ENCODE measurements at regions not wholly inside any gene's neighbourhood (a gene's known extent, or its start where the extent isn't known, plus 50 kb on each side); places are given as distances from the start of the nearest gene placed in this dataset.

- TF ChIP-seq POLR2A (IDR thresholded peaks at IDR 0.05; ENCODE audit: low read depth, low read length) (no peak), TAF1 (IDR thresholded peaks at IDR 0.05; ENCODE audit: borderline replicate concordance, low read depth, low read length) (no peak), POLR2AphosphoS5 (IDR thresholded peaks at IDR 0.05; ENCODE audit: low read depth, low read length) (no peak)
- no peak for DNase-seq (ENCODE audit: insufficient read length)
- no peak for FAIRE-seq
Observed at GRCh38 chr4:123827511-123827910, 430.9 kb downstream of the SPRY1 start.

GRCh38 chr4:123830930-123831329 is 434.3 kb downstream of the SPRY1 start:
- no peak for FAIRE-seq
- no peak for TF ChIP-seq POLR2A (IDR thresholded peaks at IDR 0.05; ENCODE audit: low read depth, low read length)
- no peak for TF ChIP-seq TAF1 (IDR thresholded peaks at IDR 0.05; ENCODE audit: borderline replicate concordance, low read depth, low read length)
- TF ChIP-seq POLR2AphosphoS5 (IDR thresholded peaks at IDR 0.05; ENCODE audit: low read depth, low read length), result no peak

DNA sequence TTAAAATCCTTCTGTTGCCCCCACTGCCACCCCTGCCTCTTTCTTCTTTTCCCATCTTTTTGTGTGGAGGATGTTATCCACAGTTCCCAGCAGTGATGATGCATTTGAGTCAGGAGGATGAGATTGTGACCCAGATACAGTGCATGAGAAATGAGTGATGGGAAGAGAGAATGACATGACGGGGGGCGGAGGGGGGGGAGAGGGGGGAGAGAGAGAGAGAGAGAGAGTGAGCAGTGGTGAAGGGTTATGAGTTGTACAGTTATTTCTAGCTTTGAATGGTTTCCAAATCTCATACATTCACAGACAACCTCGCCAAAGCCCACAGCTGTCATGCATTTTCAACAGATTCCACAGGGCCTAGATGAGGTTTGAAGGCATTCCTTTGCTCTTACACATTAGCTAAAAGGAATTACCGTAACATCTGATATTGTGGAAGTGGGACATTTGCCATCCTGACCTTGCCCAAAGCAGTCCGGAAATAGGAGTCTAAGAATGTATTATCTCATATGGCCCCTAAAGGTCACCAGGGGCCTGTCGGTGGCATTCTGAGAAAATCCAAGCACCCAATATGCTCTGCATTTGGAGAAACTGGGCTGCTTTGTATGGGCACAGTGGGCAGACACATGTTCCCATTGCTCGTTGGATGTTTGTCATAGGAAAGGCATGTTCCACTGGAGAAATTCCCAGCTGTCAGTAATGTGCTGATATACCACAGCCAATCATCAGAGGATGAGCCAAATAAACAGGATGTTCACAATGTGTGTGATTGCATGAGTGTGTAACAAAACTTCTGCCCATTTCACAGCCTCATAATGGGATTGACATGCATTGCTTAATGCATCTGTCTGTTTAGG is 435.8 kb downstream of the SPRY1 start:
- DNase-seq (ENCODE audit: insufficient read length) (no peak), FAIRE-seq (no peak)
- TF ChIP-seq POLR2AphosphoS5 (IDR thresholded peaks at IDR 0.05; ENCODE audit: low read depth, low read length), result no peak
- TF ChIP-seq TAF1 (IDR thresholded peaks at IDR 0.05; ENCODE audit: borderline replicate concordance, low read depth, low read length), result no peak
- TF ChIP-seq POLR2A (IDR thresholded peaks at IDR 0.05; ENCODE audit: low read depth, low read length), result no peak

More at GRCh38 chr4:123830930-123831329, 434.3 kb downstream of the SPRY1 start:
- no peak for DNase-seq (ENCODE audit: insufficient read length)

GRCh38 chr4:123833171-123833643 is 436.6 kb downstream of the SPRY1 start:
- DNase-seq (ENCODE audit: insufficient read length) (no peak), FAIRE-seq (no peak)
- no peak for TF ChIP-seq TAF1 (IDR thresholded peaks at IDR 0.05; ENCODE audit: borderline replicate concordance, low read depth, low read length)
- TF ChIP-seq POLR2AphosphoS5 (IDR thresholded peaks at IDR 0.05; ENCODE audit: low read depth, low read length), result no peak
- no peak for TF ChIP-seq POLR2A (IDR thresholded peaks at IDR 0.05; ENCODE audit: low read depth, low read length)

DNA sequence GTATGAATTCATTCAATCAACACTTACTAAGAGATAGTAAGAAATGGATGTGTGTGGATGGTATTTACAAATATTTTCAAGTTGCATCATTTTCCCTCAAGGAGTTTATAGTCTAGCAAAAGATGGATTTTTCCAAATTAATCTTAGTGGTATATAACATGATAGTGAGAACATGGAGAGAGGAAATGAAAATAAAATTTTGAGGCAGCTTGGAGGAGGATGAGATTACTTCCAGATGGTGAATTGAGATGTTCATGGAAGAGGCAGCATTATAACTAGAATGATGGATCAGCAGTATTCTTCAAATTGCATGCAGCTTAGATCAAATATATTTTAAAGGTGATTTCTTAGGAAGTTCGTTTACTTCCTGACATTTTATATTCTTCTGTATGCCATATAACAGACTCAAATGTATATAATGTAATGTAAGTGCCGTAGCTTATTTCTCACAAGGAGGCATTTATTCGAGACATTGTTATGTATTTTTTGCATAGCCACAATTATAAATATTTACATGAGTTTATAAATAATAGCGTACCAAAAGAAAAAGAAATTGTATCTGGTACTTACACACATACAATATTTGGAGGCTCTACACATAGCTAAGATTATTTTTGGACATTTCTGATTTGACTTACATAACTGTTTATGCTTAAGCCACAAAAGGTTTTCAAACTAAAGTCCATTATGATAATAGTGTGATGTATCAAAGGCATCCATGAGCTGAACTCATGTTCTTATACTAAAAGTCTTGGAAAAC is 439.4 kb downstream of the SPRY1 start:
- TF ChIP-seq POLR2A (IDR thresholded peaks at IDR 0.05; ENCODE audit: low read depth, low read length), result no peak
- TF ChIP-seq POLR2AphosphoS5 (IDR thresholded peaks at IDR 0.05; ENCODE audit: low read depth, low read length), result no peak
- no peak for TF ChIP-seq TAF1 (IDR thresholded peaks at IDR 0.05; ENCODE audit: borderline replicate concordance, low read depth, low read length)
- DNase-seq (ENCODE audit: insufficient read length), result no peak
- FAIRE-seq, result no peak

DNA sequence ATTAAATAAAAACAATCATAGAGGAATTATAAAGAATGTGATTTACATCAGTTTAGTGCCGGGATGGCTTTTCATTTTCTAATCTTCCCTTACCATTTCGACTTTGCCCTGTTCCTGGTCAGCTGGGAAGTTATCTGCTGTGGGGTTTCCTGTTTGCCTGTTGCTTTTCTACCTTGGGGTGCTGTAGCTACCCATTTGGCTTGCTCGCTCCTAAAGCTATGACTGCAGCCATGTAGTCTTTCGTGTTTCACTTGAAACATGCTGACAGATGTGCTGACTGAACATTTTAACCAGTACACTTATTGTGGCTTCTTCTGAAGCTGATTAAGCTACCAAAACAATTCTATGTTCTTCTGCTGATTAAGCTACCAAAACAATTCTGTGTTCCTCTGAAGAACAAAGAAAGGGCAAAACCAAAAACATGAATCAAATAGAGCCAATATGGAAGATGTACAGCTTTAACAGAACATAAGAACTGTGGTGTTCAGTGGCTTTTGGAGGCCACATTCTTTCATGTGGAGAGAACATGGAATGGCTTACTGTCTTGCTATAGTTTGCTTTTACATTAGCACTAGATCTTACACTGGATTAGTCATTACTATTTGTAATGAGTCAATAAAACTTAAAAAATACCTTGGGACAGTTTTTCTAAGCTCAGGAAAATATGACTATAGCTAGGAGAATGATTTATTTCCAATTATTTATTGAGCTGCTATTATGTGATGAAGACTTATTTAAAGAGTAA is 440.4 kb downstream of the SPRY1 start:
- FAIRE-seq, result no peak
- no peak for TF ChIP-seq TAF1 (IDR thresholded peaks at IDR 0.05; ENCODE audit: borderline replicate concordance, low read depth, low read length)
- TF ChIP-seq POLR2AphosphoS5 (IDR thresholded peaks at IDR 0.05; ENCODE audit: low read depth, low read length), result no peak
- TF ChIP-seq POLR2A (IDR thresholded peaks at IDR 0.05; ENCODE audit: low read depth, low read length), result no peak
- no peak for DNase-seq (ENCODE audit: insufficient read length)

- DNase-seq (ENCODE audit: insufficient read length) (no peak), FAIRE-seq (no peak)
- no peak for TF ChIP-seq POLR2AphosphoS5 (IDR thresholded peaks at IDR 0.05; ENCODE audit: low read depth, low read length)
- no peak for TF ChIP-seq TAF1 (IDR thresholded peaks at IDR 0.05; ENCODE audit: borderline replicate concordance, low read depth, low read length)
Observed at GRCh38 chr4:123838474-123838873, 441.9 kb downstream of the SPRY1 start.

- TF ChIP-seq POLR2A (IDR thresholded peaks at IDR 0.05; ENCODE audit: low read depth, low read length) (no peak), POLR2AphosphoS5 (IDR thresholded peaks at IDR 0.05; ENCODE audit: low read depth, low read length) (no peak), TAF1 (IDR thresholded peaks at IDR 0.05; ENCODE audit: borderline replicate concordance, low read depth, low read length) (no peak)
- DNase-seq (ENCODE audit: insufficient read length) (no peak), FAIRE-seq (no peak)
Observed at GRCh38 chr4:123840197-123840596, 443.6 kb downstream of the SPRY1 start.

DNA sequence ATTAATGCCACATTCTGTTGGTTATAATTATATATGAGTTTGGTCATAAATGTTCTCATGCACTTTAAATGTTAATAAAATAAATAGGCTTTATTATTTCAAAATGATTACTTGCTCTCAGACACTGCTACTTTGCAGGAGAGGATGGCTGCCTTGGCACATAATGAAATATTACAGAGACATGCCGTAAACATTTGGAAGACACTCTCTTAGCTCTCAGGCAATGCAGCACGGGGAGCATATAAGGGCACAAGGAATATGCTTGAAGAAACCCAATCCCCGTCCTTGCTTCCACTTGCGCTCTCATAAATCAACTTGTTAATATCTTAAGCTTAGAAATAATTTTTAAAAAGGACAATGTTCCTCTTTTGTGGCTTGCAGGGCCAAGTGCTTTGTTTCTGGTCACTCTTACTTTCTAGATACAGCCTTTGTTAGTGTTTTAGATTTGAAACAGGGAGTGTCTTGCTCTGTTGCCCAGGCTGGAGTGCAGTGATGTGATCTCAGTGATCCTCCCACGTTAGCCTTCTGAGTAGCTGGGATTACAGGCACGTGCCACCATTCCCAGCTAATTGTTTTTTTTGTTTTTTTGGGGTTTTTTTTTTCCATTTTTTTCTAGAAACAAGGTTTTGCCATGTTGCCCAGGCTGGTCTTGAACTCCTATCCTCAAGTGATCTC is 445.0 kb downstream of the SPRY1 start:
- TF ChIP-seq POLR2A (IDR thresholded peaks at IDR 0.05; ENCODE audit: low read depth, low read length) (no peak), TAF1 (IDR thresholded peaks at IDR 0.05; ENCODE audit: borderline replicate concordance, low read depth, low read length) (no peak), POLR2AphosphoS5 (IDR thresholded peaks at IDR 0.05; ENCODE audit: low read depth, low read length) (no peak)
- DNase-seq (ENCODE audit: insufficient read length) (no peak), FAIRE-seq (no peak)

DNA sequence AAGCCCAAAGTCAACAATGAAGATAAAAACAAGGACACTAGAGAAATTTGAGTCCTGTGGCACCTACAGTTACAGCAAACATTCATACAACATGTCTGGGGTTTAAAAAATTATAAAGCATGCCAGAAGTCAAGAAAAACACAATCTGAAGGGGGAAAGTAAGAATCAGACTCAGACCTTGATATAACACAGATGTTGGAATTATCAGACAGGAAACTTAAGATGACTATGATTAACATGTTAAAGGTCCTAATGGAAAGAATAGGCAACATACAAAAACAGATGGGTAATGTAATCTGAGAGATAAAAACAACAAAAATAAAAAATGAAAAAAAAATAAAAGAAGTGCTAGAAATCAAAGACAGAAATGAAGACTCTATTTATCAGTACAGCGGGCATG is 446.5 kb downstream of the SPRY1 start:
- DNase-seq (ENCODE audit: insufficient read length) (no peak), FAIRE-seq (no peak)
- TF ChIP-seq POLR2AphosphoS5 (IDR thresholded peaks at IDR 0.05; ENCODE audit: low read depth, low read length) (no peak), TAF1 (IDR thresholded peaks at IDR 0.05; ENCODE audit: borderline replicate concordance, low read depth, low read length) (no peak), POLR2A (IDR thresholded peaks at IDR 0.05; ENCODE audit: low read depth, low read length) (no peak)

- DNase-seq (ENCODE audit: insufficient read length), result no peak
- FAIRE-seq, result no peak
Observed at GRCh38 chr4:123844374-123844773, 447.8 kb downstream of the SPRY1 start.

More at GRCh38 chr4:123844374-123844773, 447.8 kb downstream of the SPRY1 start:
- TF ChIP-seq POLR2A (IDR thresholded peaks at IDR 0.05; ENCODE audit: low read depth, low read length) (no peak), TAF1 (IDR thresholded peaks at IDR 0.05; ENCODE audit: borderline replicate concordance, low read depth, low read length) (no peak), POLR2AphosphoS5 (IDR thresholded peaks at IDR 0.05; ENCODE audit: low read depth, low read length) (no peak)

Data from GM12892 (cell line).